ENCODE measurements at regions not wholly inside any gene's neighbourhood (a gene's known extent, or its start where the extent isn't known, plus 50 kb on each side); places are given as distances from the start of the nearest gene placed in this dataset.

- TF ChIP-seq EZH2 (IDR thresholded peaks at IDR 0.05) (no peak), POLR2AphosphoS5 (IDR thresholded peaks at IDR 0.05; ENCODE audit: borderline replicate concordance, low read depth, low read length) (no peak), FOXP2 (optimal IDR thresholded peaks at IDR 0.05; ENCODE audit: control extremely low read depth, extremely low read length, insufficient read depth) (no peak)
Measured at GRCh38 chr17:74117999-74118421, 85.5 kb upstream of the RPL38 start.

Data from SK-N-MC (cell line).